ENCODE measurements at regions not wholly inside any gene's neighbourhood (a gene's known extent, or its start where the extent isn't known, plus 50 kb on each side); places are given as distances from the start of the nearest gene placed in this dataset.

- no peaks in the 10 kb centered on the region for H3K9me3 ChIP-seq (ENCODE audit: control insufficient read depth, insufficient read depth, low read depth, low read length)
- no peaks in the 10 kb centered on the region for H3K4me1 ChIP-seq (ENCODE audit: control insufficient read depth, insufficient read depth, low read length)
- no peak for TF ChIP-seq PATZ1 (tag by site-specific recombination; IDR thresholded peaks at IDR 0.05)
- TF ChIP-seq ZBTB21 (tag by site-specific recombination; IDR thresholded peaks at IDR 0.05): no peak
- no peak for TF ChIP-seq ZNF175 (tag by site-specific recombination; IDR thresholded peaks at IDR 0.05)
- TF ChIP-seq PBX3 (CRISPR knock-in tag; IDR thresholded peaks at IDR 0.05): no peak
- TF ChIP-seq BCL11B (tag by site-specific recombination; IDR thresholded peaks at IDR 0.05; ENCODE audit: low read depth): no peak
- no peak for TF ChIP-seq ZBTB6 (tag by site-specific recombination; IDR thresholded peaks at IDR 0.05)
- no peak for TF ChIP-seq ZNF549 (tag by site-specific recombination; IDR thresholded peaks at IDR 0.05)
- no peak for TF ChIP-seq ZNF2 (tag by site-specific recombination; IDR thresholded peaks at IDR 0.05)
- no peak for TF ChIP-seq PRDM4 (tag by site-specific recombination; IDR thresholded peaks at IDR 0.05)
- no peak for TF ChIP-seq ZNF266 (tag by site-specific recombination; IDR thresholded peaks at IDR 0.05; ENCODE audit: low read depth)
- no peak for TF ChIP-seq ZNF510 (tag by site-specific recombination; IDR thresholded peaks at IDR 0.05; ENCODE audit: insufficient replicate concordance)
- TF ChIP-seq ZNF184 (tag by site-specific recombination; IDR thresholded peaks at IDR 0.05): no peak
- no peak for TF ChIP-seq ZNF19 (tag by site-specific recombination; IDR thresholded peaks at IDR 0.05; ENCODE audit: low read depth)
- POLR2A ChIA-PET: no interaction called here
- H3K27ac ChIP-seq (ENCODE audit: extremely low read depth, low read depth, low read length): no peak overlapping the region
- no peak overlapping the region for H3K4me3 ChIP-seq (ENCODE audit: low read depth, low read length)
- H3K36me3 ChIP-seq (ENCODE audit: control insufficient read depth in 2 of 2, insufficient read depth in 1 of 2, low read length in 2 of 2): no peaks in the 10 kb centered on the region
- CTCF ChIA-PET: no interaction called here
Measured at GRCh38 chr3:25184641-25185250, 243.3 kb upstream of the RARB start.

GRCh38 chr3:25191673-25192072, 236.4 kb upstream of the RARB start:
- CTCF ChIA-PET: interaction anchor here (0.6 kb wide), 1 partner anchor 1834 kb away, joined by 4 read pairs; no protein-coding TSS in a partner anchor
- H3K4me1 ChIP-seq (ENCODE audit: control insufficient read depth, insufficient read depth, low read length): no peaks in the 10 kb centered on the region
- no peaks in the 10 kb centered on the region for H3K9me3 ChIP-seq (ENCODE audit: control insufficient read depth, insufficient read depth, low read depth, low read length)
- no peak overlapping the region for H3K4me3 ChIP-seq (ENCODE audit: low read depth, low read length)
- no peaks in the 10 kb centered on the region for H3K36me3 ChIP-seq (ENCODE audit: control insufficient read depth in 2 of 2, insufficient read depth in 1 of 2, low read length in 2 of 2)
- H3K27ac ChIP-seq (ENCODE audit: extremely low read depth, low read depth, low read length): no peak overlapping the region
- POLR2A ChIA-PET: no interaction called here
- TF ChIP-seq REST (tag by site-specific recombination; IDR thresholded peaks at IDR 0.05) (no peak), ZNF24 (tag by site-specific recombination; IDR thresholded peaks at IDR 0.05) (no peak), REPIN1 (tag by site-specific recombination; IDR thresholded peaks at IDR 0.05; ENCODE audit: low read depth) (no peak), BCL6B (tag by site-specific recombination; IDR thresholded peaks at IDR 0.05) (no peak), ZNF138 (tag by site-specific recombination; IDR thresholded peaks at IDR 0.05; ENCODE audit: borderline replicate concordance) (no peak), KLF9 (tag by site-specific recombination; IDR thresholded peaks at IDR 0.05; ENCODE audit: low read depth) (no peak), KLF17 (tag by site-specific recombination; IDR thresholded peaks at IDR 0.05) (no peak), ZNF585B (tag by site-specific recombination; IDR thresholded peaks at IDR 0.05) (no peak), ZNF23 (tag by site-specific recombination; IDR thresholded peaks at IDR 0.05; ENCODE audit: borderline replicate concordance) (no peak)

Measured in HEK293 (cell line).